Fibroblast of lung (primary cell): ENCODE measurements at regions not wholly inside any gene's neighbourhood (a gene's known extent, or its start where the extent isn't known, plus 50 kb on each side); places are given as distances from the start of the nearest gene placed in this dataset.

ENCODE experiments used
- CTCF ChIP-seq, 2 donors: IDR thresholded peaks in 1 of 2; conservative IDR thresholded peaks in 1 of 2; 1 replicate in 1 of 2; 2 replicates in 1 of 2; pipeline ENCODE4 v1.5.1; 2011 to 2012; ENCODE audit warnings: low read length in 2 of 2, control low read depth in 1 of 2, inconsistent platforms in 1 of 2, low read depth in 1 of 2, mild to moderate bottlenecking in 1 of 2
- EZH2 ChIP-seq: IDR thresholded peaks from 2 replicates; pipeline ENCODE4 v1.5.1; 2012; ENCODE audit warnings: low read length, control low read depth, mild to moderate bottlenecking; ENCODE audit errors: missing control alignments

GRCh38 chr14:89637581-89637980 is 220.5 kb upstream of the FOXN3 start:
- TF ChIP-seq EZH2 (no peak), CTCF (conservative IDR thresholded peaks at IDR 0.05 in 1 of 2, IDR thresholded peaks at IDR 0.05 in 1 of 2; ENCODE audit: low read depth in 1 of 2, low read length in 2 of 2) (no peak)
